ENCODE measurements at regions not wholly inside any gene's neighbourhood (a gene's known extent, or its start where the extent isn't known, plus 50 kb on each side); places are given as distances from the start of the nearest gene placed in this dataset.

GRCh38 chr9:11549311-11549794, 936.6 kb upstream of the PTPRD start:
- no peaks in the 10 kb centered on the region for H3K9me3 ChIP-seq (ENCODE audit: severe bottlenecking)
- ATAC-seq (ENCODE audit: low read depth) (no peak), DNase-seq (ENCODE audit: low spot score) (no peak)
- TF ChIP-seq CTCF (IDR thresholded peaks at IDR 0.05; ENCODE audit: poor library complexity, severe bottlenecking): no peak
- H3K27me3 ChIP-seq (ENCODE audit: insufficient read depth, poor library complexity, severe bottlenecking): peaks cover 3% of the 10 kb centered on the region
- no peak overlapping the region for H3K4me3 ChIP-seq (ENCODE audit: severe bottlenecking)
- no peak overlapping the region for H3K27ac ChIP-seq (ENCODE audit: poor library complexity, severe bottlenecking)
- H3K36me3 ChIP-seq (ENCODE audit: low read depth): no peaks in the 10 kb centered on the region
- no peaks in the 10 kb centered on the region for H3K4me1 ChIP-seq (ENCODE audit: insufficient read depth, poor library complexity, severe bottlenecking)

GRCh38 chr9:11551106-11551505, 938.3 kb upstream of the PTPRD start:
- no peak overlapping the region for H3K27ac ChIP-seq (ENCODE audit: poor library complexity, severe bottlenecking)
- TF ChIP-seq CTCF (IDR thresholded peaks at IDR 0.05; ENCODE audit: poor library complexity, severe bottlenecking): no peak
- no peak for DNase-seq (ENCODE audit: low spot score)
- no peaks in the 10 kb centered on the region for H3K4me1 ChIP-seq (ENCODE audit: insufficient read depth, poor library complexity, severe bottlenecking)
- no peaks in the 10 kb centered on the region for H3K9me3 ChIP-seq (ENCODE audit: severe bottlenecking)
- H3K4me3 ChIP-seq (ENCODE audit: severe bottlenecking): no peak overlapping the region
- H3K27me3 ChIP-seq (ENCODE audit: insufficient read depth, poor library complexity, severe bottlenecking): peaks cover 7% of the 10 kb centered on the region
- ATAC-seq (ENCODE audit: low read depth): no peak
- H3K36me3 ChIP-seq (ENCODE audit: low read depth): no peaks in the 10 kb centered on the region

- DNase-seq (ENCODE audit: low spot score) (no peak), ATAC-seq (ENCODE audit: low read depth) (no peak)
- Histone ChIP-seq H3K4me1 (ENCODE audit: insufficient read depth, poor library complexity, severe bottlenecking) (no peaks in the 10 kb centered on the region), H3K9me3 (ENCODE audit: severe bottlenecking) (no peaks in the 10 kb centered on the region), H3K4me3 (ENCODE audit: severe bottlenecking) (no peak overlapping the region), H3K27me3 (ENCODE audit: insufficient read depth, poor library complexity, severe bottlenecking) (peaks cover 7% of the 10 kb centered on the region), H3K36me3 (ENCODE audit: low read depth) (no peaks in the 10 kb centered on the region), H3K27ac (ENCODE audit: poor library complexity, severe bottlenecking) (no peak overlapping the region)
- TF ChIP-seq CTCF (IDR thresholded peaks at IDR 0.05; ENCODE audit: poor library complexity, severe bottlenecking): no peak
Measured at GRCh38 chr9:11558043-11558442, 945.2 kb upstream of the PTPRD start.

GRCh38 chr9:11559001-11559776, 946.4 kb upstream of the PTPRD start:
- peaks cover 3% of the 10 kb centered on the region for H3K27me3 ChIP-seq (ENCODE audit: insufficient read depth, poor library complexity, severe bottlenecking)
- TF ChIP-seq CTCF (IDR thresholded peaks at IDR 0.05; ENCODE audit: poor library complexity, severe bottlenecking): no peak
- DNase-seq (ENCODE audit: low spot score): no peak
- no peak for ATAC-seq (ENCODE audit: low read depth)
- no peaks in the 10 kb centered on the region for H3K9me3 ChIP-seq (ENCODE audit: severe bottlenecking)
- no peaks in the 10 kb centered on the region for H3K36me3 ChIP-seq (ENCODE audit: low read depth)
- H3K4me3 ChIP-seq (ENCODE audit: severe bottlenecking): no peak overlapping the region
- H3K4me1 ChIP-seq (ENCODE audit: insufficient read depth, poor library complexity, severe bottlenecking): no peaks in the 10 kb centered on the region
- H3K27ac ChIP-seq (ENCODE audit: poor library complexity, severe bottlenecking): no peak overlapping the region

GRCh38 chr9:11577522-11577921, 964.7 kb upstream of the PTPRD start:
- no peak overlapping the region for H3K27ac ChIP-seq (ENCODE audit: poor library complexity, severe bottlenecking)
- TF ChIP-seq CTCF (IDR thresholded peaks at IDR 0.05; ENCODE audit: poor library complexity, severe bottlenecking): no peak

More at GRCh38 chr9:11577522-11577921, 964.7 kb upstream of the PTPRD start:
- Histone ChIP-seq H3K9me3 (ENCODE audit: severe bottlenecking) (no peaks in the 10 kb centered on the region), H3K27me3 (ENCODE audit: insufficient read depth, poor library complexity, severe bottlenecking) (peaks cover 5% of the 10 kb centered on the region), H3K4me3 (ENCODE audit: severe bottlenecking) (no peak overlapping the region), H3K4me1 (ENCODE audit: insufficient read depth, poor library complexity, severe bottlenecking) (no peaks in the 10 kb centered on the region), H3K36me3 (ENCODE audit: low read depth) (no peaks in the 10 kb centered on the region)
- ATAC-seq (ENCODE audit: low read depth): no peak
- DNase-seq (ENCODE audit: low spot score): no peak

Data from RWPE2 (cell line).